NCI-H2029 treated with DMSO at 0.1 percent for 48 hours (cell line): ENCODE measurements at regions not wholly inside any gene's neighbourhood (a gene's known extent, or its start where the extent isn't known, plus 50 kb on each side); places are given as distances from the start of the nearest gene placed in this dataset.

ENCODE experiments used
- DNase-seq: peaks from one replicate; lab custom pipeline; 2025; lab: John Stamatoyannopoulos, UW

DNA sequence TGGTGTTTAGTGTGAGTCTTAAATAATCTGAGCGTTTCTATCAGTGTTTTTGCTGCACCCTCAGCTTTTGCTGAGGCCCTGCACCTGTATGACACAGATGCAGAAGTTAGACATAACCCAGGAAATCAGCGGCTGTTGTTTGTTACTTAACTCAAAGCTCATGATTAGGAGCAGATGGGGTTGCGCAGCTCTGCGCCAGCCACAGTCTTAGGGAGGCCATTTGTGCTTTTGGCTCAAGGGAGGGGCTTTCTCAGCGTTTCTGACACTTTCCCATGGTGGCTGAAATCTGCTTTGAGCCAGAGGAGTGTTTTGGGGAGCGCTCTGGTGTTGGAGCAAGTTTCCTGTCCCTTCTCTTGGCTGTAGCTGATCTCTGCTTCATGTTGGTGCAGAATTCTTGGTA, 433.8 kb downstream of the NAF1 start:
- DNase-seq: no peak

DNA sequence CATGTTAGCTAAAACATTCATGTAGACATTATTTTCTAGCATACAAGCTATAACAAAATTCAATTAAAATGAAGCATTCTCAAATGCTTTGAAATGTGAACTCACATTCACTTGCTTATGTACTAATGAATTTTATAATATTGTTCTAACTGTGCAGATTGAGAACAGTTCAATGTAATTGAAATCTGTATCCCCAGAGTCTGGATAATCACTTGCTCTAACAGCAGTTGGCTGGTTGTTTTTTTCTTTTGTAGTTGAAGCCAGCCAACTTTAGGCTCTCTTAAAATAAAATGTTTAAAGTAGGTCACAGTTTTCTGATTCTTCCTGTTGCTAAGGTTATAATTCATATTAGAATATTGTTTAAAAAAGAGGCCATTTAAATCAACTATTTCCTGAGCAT, 438.9 kb downstream of the NAF1 start:
- DNase-seq: no peak

DNA sequence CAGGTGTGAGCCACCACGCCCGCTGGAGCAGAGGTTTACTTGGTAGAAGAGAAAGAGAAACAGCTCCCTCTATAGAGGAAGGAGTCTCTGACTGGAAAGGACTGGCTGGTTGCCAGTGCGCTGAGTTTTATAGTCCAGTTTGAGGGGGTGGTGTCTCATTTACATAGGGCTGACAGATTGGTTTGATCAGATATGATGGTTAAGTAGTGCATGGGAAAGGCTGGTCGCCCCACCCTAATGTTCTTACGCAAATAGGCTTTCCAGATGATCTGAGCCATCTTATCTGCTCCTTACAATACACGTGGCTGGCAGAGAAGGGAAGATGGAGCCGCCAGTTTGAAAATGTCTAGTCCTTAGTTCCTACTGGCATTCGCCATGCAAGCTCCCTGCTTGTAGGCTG, 439.5 kb downstream of the NAF1 start:
- DNase-seq: no peak

DNA sequence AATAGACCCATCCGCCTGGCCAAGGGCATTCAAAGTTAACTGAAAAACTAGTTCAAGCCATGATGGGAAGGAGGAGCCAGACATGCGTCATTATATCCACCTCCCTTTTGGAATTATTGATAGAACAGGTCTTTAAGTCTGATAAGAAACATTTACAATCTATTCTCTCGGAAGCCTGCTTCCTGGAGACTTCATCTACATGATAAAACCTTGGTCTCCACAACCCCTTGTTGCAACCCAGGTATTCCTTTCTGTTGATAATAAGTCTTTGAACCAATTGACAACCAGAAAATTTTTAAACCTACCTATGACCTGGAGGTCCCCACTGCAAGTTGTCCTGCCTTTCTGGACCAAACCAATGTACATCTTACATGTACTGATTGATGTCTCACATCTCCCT, 451.3 kb downstream of the NAF1 start:
- no peak for DNase-seq

DNA sequence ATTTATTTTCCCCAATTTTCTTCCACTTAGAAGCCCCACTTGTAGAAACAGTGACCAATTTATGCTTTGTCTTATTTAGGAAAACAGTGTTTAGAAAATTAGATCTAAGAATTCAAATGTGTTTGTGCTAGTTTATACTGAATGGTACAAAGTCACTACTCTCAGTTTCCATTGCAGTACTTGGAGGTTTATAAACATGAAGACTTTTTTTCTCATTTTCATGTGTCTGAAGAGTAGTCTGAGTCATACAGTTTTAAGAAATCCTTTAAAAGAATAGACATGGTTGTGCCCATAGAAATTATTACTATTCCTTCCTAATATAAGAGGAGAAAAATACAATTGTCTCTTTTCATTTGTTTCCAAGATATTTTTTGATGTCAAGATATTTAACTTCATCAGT, 458.7 kb downstream of the NAF1 start:
- DNase-seq: no peak

DNA sequence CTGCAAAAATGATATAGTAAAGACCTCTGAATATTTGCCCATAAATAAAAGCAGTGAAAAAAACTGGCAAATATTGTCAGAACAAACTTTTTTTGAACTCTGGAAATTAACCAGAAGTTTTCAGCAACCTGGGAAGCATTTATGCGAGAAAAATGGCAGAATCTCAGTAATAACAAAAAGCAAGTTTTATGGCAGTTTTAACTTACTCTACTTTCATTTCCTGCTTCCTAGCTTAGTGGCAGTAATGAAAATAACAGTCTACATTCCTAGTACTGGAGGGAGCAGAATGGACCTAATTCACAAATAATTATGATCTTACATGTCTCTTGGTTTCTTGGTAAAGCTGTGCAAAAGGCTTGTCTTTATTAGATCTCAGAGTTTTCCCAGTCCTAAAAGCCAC, 460.1 kb downstream of the NAF1 start:
- no peak for DNase-seq

DNA sequence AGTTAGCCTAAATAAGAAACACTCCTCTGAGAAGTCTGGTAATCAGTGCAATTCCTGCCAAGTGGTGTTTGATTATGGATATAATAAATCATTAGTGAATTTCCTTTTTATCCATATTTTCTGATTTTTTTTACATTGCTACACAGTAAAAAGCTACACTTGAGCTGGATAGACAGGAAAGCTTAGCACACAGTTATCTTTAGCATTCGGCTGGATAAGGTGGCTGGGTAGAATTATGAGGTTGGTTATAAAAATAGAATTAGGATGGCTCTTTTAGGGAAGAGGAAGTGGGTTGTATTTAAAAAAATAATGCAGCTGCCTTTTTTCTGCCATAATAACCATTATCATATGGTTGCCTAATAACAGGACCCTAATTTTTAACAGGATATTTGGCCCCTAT, 460.6 kb downstream of the NAF1 start:
- DNase-seq: no peak

DNA sequence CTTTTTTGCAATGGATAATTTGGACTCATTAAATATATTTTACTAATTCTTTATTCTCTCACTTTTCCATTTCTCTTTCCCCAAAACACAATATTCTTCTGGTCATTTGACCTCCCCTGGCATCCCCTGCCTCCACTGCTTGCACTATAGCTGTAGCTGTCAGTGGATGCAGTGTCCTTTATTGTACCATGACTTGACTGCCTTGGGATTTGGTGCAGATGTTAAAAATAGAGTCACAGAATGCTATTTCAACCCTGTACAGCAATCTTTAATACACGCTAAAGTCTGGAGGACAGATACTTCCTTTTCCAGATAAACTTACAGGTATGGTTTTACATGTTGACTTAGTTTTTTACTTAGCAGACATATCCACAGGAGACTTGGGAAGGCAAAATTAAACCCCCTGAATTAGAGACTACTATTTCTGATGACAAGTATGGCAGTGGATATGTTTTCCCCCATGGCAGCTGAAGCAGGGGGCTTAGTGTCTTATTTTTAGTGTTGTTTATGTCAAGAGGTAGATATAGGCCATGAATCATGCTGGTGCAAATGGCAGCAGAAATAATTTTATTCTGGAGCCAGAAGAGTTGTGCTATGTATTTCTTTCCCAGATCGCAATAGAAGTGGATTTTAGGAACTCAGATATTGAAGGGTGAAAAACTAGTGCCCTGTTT, 461.4 kb downstream of the NAF1 start:
- DNase-seq: no peak

DNA sequence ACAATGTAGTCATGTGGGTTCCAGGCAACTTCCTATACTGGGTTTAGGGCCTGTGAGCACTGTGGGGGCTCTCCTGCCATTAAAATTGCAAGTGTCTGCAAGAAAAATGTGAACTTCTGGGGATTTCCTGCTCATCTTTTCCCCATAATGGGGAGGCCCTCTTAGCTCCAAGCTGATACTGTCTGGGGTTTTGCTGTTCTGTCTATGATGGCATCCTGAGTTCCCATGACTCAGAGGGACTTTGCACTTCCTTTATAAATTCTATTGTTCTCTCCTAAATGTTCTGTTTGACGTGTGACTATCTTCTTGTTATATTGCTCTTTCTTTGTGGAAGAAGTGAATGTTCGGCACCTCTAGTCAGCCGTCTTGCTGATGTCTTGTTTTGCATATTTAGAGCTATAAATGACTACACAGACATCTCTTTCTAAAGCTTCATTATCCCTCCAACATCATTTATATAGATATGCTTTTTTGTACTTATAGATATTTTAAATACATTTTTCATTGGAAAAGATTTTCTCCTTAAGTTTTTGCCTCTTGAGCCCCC, 465.8 kb downstream of the NAF1 start:
- no peak for DNase-seq

DNA sequence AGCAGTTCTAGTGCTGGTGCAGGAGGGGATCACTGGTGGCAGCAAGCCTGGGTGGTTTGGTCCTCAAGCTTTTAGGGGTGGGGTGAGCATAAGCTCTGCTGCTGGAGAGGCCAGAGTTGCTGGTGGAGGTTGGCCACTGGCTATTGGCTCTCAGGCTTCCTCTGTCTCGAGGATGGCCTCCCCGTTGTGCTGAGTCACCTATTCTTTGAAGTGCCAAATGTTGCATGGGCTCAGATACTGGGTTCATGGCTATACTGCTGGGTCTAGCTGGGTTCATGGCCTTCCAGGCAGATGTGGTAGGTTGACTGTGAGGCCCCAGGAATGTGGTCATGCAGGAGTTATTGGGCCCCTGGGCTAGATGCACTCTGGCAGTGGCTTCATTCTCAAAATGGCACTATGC, 466.3 kb downstream of the NAF1 start:
- DNase-seq: no peak

DNA sequence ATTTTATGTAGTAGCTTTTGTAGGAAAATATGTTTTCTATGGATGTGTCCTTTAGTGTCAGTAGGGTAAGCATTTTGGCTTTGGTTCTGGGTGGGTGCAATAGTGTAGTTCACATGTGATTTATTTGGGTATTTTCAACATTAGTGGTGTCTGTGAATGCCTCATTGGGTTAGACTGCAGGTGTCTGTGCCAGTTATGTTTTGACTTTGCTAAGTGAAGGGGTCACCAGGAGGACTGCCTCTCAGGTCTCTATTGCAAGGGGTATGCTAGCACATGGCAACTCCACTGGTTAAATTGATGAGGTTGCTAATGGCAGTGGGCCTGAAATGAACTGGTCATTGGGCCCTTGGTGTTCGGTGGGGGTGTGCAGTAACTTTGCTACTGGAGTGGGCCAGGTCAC, 467.1 kb downstream of the NAF1 start:
- DNase-seq: no peak

DNA sequence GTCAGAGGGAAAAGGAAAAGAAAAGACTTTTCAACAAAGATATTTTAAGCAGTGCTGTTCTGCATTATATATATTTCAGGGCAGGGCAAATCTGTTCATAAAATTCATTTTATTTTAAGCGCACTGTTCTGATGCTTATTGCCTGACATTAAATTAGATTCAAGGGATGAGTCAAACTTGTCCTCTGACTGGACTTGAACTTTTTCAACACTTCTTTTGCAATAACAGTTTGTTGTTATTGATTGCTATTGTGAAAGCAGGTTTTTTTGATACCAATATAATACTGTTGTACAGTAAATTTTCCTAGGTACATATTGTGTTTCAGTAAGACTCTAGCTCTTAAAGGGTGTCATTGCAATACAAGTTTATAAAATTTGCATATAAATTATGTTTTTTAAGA, 481.3 kb downstream of the NAF1 start:
- no peak for DNase-seq

DNA sequence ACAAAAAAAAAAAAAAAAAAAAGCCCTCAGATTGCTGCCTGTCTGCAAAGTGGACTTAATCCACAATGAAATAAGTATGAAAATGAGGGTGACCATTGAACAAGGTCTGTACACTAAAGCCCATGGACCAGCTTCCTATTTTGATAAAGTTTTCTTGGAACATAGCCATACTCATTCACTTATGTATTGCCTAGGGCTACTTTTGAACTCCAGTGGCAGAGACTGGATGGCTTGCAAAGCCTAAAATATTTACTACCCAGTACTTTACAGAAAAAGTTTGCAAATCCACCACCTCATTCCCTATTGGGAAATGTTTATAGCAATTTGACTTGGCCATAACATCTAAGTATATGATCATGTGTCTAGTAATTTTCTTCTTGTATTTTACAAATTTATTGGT, 481.7 kb downstream of the NAF1 start:
- no peak for DNase-seq

DNA sequence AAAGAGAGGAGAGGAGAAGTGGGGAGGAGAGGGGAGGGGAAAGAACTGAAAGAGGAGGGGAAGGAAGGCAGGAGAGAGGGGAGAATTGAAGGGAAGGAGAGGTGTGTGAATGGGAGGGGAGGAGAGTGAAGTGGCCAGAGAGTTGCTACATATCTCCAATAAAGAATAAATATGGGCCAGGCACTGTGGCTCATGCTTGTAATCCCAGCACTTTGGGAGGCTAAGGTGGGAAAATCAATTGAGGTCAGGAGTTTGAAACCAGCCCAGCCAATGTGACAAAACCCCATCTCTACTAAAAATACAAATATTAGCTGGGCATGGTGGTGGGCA, 482.4 kb downstream of the NAF1 start:
- DNase-seq: no peak

DNA sequence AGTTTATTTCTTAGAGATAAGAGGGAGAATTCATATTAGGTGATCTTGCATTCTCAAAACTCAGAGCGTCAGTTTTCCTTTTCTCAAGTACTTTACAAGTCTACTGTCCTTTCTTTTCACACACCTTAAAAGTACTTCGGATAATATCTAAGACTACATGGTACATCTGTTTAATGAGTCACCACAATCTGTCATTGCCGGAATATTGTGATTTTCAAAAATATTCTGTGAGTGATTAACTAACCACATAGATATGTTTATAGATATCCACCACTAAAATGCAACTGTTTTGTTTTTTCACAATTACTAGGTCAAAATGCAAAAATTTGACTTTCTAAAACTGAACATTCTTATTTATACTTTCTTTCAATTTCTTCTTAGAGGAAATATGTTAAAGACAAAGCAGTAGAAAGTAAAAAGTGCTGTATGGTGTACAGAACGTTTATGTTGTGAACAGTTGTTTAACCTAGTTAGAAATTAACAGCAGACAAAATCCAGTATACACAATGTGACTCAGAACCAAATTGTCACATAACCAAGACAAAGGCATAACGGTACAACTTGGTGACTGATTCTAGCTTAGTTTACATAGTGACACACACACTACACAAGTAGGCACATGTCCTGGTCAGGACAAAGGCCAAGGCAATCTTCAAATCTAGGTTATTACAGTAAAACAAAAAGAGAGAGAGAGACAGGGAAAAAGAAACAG, 482.9 kb downstream of the NAF1 start:
- DNase-seq: no peak

DNA sequence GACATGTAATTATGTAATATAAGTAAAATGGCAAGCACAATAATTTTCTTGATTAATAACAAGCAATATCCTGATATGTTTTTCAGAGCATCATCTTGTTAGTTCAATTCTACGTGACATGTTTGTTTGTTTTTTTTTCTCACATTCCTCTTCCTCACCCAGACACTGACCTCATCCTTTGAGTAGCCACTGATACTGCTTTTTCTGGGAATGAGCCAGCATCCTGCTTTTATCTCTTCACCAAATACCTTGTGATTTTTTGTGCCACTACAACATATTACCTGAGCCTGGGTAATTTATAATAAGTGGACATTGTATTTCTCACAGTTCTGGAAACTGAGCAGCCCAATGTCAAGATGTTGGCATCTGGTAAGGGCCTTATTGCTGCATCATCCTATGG, 484.0 kb downstream of the NAF1 start:
- DNase-seq: no peak

DNA sequence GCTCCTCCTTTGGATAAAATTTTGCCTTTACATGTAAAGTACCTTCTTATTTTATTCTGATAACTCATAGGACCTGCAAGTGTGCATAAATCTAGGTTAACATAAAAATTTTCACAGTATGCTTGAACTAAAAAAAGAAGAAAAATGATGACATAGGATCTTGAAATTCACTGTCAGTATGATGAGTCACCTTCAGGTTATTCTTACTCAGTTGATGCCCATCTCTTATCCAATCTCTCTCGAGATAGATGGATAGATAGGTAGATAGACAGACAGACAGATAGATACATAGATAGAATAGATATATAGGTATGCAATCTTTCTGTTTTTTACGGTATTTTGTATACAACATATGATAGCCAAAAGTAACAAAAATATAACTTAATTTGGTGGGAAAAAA, 485.5 kb downstream of the NAF1 start:
- DNase-seq: no peak

DNA sequence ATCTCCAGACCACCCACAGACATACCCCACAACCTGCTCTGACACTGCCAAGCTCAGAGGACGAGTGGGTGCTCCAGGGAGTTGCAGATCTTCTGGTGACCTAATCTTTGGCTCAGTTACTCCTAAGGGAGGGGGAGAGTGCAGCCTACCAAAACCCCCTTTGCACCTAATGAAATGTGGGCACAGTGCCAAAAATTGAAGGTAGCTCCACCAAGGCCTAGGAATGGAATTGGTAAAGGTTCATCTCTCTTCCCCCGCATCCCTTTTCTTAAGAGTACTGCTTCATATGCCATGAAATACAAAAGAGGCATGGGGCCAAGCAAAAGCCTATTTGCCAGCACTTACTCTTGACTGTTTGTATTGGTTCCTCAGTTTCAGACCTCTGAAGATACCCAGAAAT, 491.0 kb downstream of the NAF1 start:
- DNase-seq: no peak

DNA sequence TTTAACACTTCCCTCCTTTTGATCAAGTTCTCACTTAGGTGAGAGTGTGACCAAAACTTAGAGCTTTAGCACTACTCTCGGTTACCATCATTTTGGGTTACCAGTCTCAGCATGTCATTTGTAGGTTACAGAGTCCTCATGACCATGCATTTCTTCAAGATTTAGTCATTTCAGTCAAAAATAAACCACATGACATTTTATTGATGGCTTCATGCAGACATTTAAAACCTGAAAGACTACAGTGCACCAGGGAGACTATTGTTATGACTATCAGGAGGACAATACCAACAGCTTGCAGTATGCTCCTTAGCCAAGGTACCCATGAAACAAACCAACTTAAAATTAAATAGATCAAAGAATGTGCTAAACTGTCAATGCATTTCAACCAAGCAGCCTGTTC, 498.1 kb upstream of the FSTL5 start:
- DNase-seq: no peak

DNA sequence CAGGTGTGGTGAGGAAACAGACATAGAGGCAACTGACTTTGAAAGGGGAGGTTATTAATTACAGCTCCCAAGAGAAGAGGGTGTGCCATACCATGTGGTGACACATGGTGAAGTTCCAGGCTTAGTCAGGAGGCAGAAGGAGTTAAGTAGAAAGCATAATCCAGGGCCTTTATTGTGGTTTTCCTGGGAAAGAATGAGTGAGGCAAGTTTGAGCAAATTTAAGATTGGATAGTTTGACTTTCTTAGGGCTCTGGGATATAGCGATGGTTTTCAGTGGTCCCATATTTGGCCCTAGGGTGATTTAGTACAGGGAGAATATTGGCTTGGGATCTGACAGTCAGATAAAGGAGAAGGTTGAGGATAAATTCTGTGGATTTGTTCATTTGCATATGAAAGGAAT, 495.9 kb upstream of the FSTL5 start:
- no peak for DNase-seq

DNA sequence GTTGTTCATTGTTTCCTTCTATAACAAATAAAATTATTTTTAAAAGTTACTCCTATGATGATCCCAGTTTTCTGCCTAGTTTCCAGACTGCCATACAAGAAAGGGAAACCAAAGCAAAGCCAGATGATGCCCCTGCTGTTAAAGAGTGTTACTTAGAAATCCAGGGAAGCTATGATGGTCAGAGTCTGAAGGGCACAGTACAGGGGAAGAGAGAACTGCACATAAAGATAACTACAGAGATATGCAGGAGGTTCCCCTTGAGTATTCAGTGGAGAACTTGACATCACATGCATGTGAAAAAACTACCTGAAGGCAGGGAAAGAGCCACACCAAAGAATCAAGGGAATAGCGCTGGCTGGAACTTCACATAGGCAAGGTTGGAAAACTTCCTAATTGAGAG, 494.2 kb upstream of the FSTL5 start:
- no peak for DNase-seq

DNA sequence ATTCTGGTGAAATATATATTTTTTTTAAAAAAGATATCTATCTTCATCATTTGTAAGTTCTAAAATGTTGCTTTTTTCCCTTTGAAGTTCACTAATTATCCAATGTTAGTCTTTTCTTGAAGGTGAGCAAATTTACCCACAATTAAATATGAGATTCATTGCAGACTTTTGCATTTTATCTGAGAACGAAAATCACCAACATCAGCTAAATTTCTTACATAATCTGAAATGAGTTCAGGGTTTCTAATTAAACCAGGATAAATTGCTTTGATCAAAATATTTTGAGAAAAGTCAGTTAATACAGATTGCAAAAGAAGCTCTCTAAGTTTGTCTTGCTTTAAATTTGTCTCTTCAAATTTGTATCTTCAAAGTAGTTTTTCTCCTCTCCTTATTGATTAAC, 486.4 kb upstream of the FSTL5 start:
- DNase-seq: no peak

DNA sequence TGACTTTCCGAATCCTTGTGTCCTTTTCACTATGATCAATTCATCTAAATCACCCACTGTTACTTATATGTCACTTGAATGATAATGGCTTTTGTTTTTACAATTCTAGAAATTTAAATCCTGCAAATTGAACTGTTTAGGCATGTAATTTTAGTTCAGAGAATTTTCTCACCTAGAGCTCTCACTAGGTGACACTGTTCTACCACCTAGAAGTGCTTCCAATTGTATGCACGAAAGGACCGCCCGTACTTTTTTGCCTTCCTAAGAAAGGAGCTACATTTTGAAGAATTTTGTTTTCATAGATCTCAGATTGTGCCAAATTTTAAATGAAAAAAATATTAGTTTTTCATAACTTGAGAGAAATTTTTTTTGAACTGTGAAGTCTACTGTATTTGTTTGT, 481.6 kb upstream of the FSTL5 start:
- no peak for DNase-seq

DNA sequence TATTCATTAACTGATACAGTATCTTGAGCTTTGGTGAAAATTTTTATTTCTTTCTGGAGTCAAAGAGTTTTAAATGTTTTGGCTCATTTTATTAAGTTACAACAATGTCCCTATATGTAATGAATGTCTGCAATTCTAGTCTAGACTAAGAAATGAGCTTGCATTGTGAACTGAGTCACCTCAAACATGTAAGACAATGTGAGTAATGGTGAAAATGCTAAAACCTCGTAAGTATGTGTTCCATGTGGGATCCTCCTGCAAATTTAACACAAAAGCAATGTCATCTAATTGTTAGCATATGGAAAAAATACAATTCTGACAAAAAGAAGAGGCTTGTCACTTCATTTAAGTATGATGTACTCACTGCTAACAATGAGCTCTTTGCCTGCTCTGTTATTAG, 480.5 kb upstream of the FSTL5 start:
- DNase-seq: no peak
